ENCODE measurements at regions not wholly inside any gene's neighbourhood (a gene's known extent, or its start where the extent isn't known, plus 50 kb on each side); places are given as distances from the start of the nearest gene placed in this dataset.

DNA sequence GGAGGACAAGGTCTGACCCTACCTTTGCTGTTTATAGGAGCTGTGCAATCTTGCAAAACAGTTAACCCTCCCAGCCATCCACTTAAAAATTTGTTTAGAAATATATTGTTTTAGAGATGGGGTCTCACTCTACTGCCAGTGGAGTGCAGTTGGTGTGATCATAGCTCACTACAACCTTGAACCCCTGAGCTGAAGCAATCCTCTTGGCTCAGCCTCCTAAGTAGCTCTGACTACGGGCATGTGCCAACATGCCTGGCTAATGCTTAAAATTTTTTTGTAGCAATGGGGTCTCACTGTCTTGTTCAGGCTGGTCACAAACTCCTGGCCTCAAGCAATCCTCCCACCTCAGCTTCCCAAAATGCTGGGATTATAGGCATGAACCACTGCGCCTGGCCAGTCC, 120.2 kb upstream of the PJA2 start:
- DNase-seq (ENCODE audit: low spot score): no peak
- H3K4me1 ChIP-seq (ENCODE audit: control insufficient read depth in 4 of 4, insufficient read depth in 4 of 4, low read length in 3 of 4): peaks cover 0 to 16% (median 0%) of the 10 kb centered on the region in 4 donors
- H3K36me3 ChIP-seq (ENCODE audit: control insufficient read depth in 4 of 4, insufficient read depth in 3 of 4, low read depth in 1 of 4, low read length in 3 of 4): no peaks in the 10 kb centered on the region
- TF ChIP-seq TAF1 (conservative IDR thresholded peaks at IDR 0.05) (no peak), YY1 (IDR thresholded peaks at IDR 0.05) (no peak), HNF4G (IDR thresholded peaks at IDR 0.05) (no peak), FOXA2 (IDR thresholded peaks at IDR 0.05) (no peak), HNF4A (conservative IDR thresholded peaks at IDR 0.05) (no peak)
- TF ChIP-seq, protein P1, sequence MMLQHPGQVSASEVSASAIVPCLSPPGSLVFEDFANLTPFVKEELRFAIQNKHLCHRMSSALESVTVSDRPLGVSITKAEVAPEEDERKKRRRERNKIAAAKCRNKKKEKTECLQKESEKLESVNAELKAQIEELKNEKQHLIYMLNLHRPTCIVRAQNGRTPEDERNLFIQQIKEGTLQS (IDR thresholded peaks at IDR 0.05): no peak
- TF ChIP-seq, protein P2, sequence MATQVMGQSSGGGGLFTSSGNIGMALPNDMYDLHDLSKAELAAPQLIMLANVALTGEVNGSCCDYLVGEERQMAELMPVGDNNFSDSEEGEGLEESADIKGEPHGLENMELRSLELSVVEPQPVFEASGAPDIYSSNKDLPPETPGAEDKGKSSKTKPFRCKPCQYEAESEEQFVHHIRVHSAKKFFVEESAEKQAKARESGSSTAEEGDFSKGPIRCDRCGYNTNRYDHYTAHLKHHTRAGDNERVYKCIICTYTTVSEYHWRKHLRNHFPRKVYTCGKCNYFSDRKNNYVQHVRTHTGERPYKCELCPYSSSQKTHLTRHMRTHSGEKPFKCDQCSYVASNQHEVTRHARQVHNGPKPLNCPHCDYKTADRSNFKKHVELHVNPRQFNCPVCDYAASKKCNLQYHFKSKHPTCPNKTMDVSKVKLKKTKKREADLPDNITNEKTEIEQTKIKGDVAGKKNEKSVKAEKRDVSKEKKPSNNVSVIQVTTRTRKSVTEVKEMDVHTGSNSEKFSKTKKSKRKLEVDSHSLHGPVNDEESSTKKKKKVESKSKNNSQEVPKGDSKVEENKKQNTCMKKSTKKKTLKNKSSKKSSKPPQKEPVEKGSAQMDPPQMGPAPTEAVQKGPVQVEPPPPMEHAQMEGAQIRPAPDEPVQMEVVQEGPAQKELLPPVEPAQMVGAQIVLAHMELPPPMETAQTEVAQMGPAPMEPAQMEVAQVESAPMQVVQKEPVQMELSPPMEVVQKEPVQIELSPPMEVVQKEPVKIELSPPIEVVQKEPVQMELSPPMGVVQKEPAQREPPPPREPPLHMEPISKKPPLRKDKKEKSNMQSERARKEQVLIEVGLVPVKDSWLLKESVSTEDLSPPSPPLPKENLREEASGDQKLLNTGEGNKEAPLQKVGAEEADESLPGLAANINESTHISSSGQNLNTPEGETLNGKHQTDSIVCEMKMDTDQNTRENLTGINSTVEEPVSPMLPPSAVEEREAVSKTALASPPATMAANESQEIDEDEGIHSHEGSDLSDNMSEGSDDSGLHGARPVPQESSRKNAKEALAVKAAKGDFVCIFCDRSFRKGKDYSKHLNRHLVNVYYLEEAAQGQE (IDR thresholded peaks at IDR 0.05): no peak
- H3K27me3 ChIP-seq (ENCODE audit: control insufficient read depth in 4 of 4, insufficient read depth in 4 of 4, low read length in 3 of 4): no peaks in the 10 kb centered on the region
- 69% methylated on average over 2 of the region's 2 CpGs for WGBS
- H3K4me3 ChIP-seq (ENCODE audit: low read depth in 1 of 3, low read length in 3 of 3): no peak overlapping the region
- H3K27ac ChIP-seq (ENCODE audit: low read depth in 1 of 2, low read length in 2 of 2): no peak overlapping the region
- no peak overlapping the region for H3K9ac ChIP-seq (ENCODE audit: low read depth in 1 of 2, low read length in 2 of 2)
- no peaks in the 10 kb centered on the region for H3K9me3 ChIP-seq (ENCODE audit: control insufficient read depth in 4 of 4, low read length in 3 of 4)

DNA sequence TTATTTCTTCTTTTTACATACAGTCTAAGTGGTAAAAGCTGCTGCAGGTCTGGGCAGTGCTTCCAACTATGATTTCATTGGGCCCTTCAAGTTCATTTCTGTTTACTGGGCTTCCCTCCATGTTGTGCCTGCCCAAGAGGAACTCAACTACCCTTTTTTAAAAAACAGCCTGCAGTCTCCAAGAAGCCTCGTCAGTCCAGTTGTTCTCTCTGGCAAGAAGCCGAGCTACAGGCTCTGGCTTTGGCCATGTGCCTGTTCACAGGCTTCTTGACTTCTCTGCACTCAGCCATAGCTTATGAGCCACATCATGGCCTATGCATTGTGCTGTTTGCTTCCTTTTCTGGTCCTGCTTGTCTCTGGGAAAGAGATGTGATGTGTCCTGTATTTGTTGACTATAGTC, 119.7 kb upstream of the PJA2 start:
- no peak overlapping the region for H3K4me3 ChIP-seq (ENCODE audit: low read depth in 1 of 3, low read length in 3 of 3)
- TF ChIP-seq YY1 (IDR thresholded peaks at IDR 0.05): no peak
- no peak for TF ChIP-seq JUND (IDR thresholded peaks at IDR 0.05)
- TF ChIP-seq, protein P3, sequence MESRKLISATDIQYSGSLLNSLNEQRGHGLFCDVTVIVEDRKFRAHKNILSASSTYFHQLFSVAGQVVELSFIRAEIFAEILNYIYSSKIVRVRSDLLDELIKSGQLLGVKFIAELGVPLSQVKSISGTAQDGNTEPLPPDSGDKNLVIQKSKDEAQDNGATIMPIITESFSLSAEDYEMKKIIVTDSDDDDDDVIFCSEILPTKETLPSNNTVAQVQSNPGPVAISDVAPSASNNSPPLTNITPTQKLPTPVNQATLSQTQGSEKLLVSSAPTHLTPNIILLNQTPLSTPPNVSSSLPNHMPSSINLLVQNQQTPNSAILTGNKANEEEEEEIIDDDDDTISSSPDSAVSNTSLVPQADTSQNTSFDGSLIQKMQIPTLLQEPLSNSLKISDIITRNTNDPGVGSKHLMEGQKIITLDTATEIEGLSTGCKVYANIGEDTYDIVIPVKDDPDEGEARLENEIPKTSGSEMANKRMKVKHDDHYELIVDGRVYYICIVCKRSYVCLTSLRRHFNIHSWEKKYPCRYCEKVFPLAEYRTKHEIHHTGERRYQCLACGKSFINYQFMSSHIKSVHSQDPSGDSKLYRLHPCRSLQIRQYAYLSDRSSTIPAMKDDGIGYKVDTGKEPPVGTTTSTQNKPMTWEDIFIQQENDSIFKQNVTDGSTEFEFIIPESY (IDR thresholded peaks at IDR 0.05): no peak
- no peak for TF ChIP-seq FOXA2 (IDR thresholded peaks at IDR 0.05)
- no peak for TF ChIP-seq GABPA (IDR thresholded peaks at IDR 0.05 in 1 of 2, conservative IDR thresholded peaks at IDR 0.05 in 1 of 2)
- no peak for TF ChIP-seq HNF4G (IDR thresholded peaks at IDR 0.05)
- H3K9me3 ChIP-seq (ENCODE audit: control insufficient read depth in 4 of 4, low read length in 3 of 4): no peaks in the 10 kb centered on the region
- WGBS: 62% methylated on average over 2 of the region's 2 CpGs
- H3K27ac ChIP-seq (ENCODE audit: low read depth in 1 of 2, low read length in 2 of 2): no peak overlapping the region
- no peaks in the 10 kb centered on the region for H3K36me3 ChIP-seq (ENCODE audit: control insufficient read depth in 4 of 4, insufficient read depth in 3 of 4, low read depth in 1 of 4, low read length in 3 of 4)
- no peaks in the 10 kb centered on the region for H3K27me3 ChIP-seq (ENCODE audit: control insufficient read depth in 4 of 4, insufficient read depth in 4 of 4, low read length in 3 of 4)
- DNase-seq (ENCODE audit: low spot score): no peak
- no peak overlapping the region for H3K9ac ChIP-seq (ENCODE audit: low read depth in 1 of 2, low read length in 2 of 2)
- H3K4me1 ChIP-seq (ENCODE audit: control insufficient read depth in 4 of 4, insufficient read depth in 4 of 4, low read length in 3 of 4): peaks cover 0 to 16% (median 0%) of the 10 kb centered on the region in 4 donors

DNA sequence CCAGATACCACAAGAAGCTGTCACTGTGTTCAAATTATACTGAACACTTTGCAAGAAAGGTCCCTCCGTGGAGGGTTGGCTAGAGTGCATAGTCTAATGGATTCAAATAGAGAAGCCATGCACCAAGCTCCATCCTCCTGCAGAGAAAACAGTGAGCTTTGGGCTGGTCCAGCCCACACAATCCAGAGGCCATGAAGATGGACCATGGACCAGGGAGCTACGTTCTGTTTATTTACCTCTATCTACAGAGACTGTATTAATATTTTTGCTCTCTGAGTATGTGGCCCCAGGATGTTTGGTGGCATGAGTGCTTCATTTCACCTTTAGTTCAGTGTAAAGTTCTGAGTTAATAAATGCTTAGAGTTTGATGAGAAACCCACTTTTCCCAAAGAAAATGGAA, 114.8 kb upstream of the PJA2 start:
- Histone ChIP-seq H3K4me3 (ENCODE audit: low read depth in 1 of 3, low read length in 3 of 3) (no peak overlapping the region), H3K36me3 (ENCODE audit: control insufficient read depth in 4 of 4, insufficient read depth in 3 of 4, low read depth in 1 of 4, low read length in 3 of 4) (no peaks in the 10 kb centered on the region), H3K27ac (ENCODE audit: low read depth in 1 of 2, low read length in 2 of 2) (no peak overlapping the region), H3K4me1 (ENCODE audit: control insufficient read depth in 4 of 4, insufficient read depth in 4 of 4, low read length in 3 of 4) (peaks cover 0 to under 1% (median 0%) of the 10 kb centered on the region in 4 donors), H3K27me3 (ENCODE audit: control insufficient read depth in 4 of 4, insufficient read depth in 4 of 4, low read length in 3 of 4) (no peaks in the 10 kb centered on the region), H3K9ac (ENCODE audit: low read depth in 1 of 2, low read length in 2 of 2) (no peak overlapping the region), H3K9me3 (ENCODE audit: control insufficient read depth in 4 of 4, low read length in 3 of 4) (peaks cover 0 to 7% (median 6%) of the 10 kb centered on the region in 4 donors)
- TF ChIP-seq, protein P2 (IDR thresholded peaks at IDR 0.05): no peak
- TF ChIP-seq FOXA1 (IDR thresholded peaks at IDR 0.05) (no peak), YY1 (IDR thresholded peaks at IDR 0.05) (no peak)
- TF ChIP-seq, protein P4, sequence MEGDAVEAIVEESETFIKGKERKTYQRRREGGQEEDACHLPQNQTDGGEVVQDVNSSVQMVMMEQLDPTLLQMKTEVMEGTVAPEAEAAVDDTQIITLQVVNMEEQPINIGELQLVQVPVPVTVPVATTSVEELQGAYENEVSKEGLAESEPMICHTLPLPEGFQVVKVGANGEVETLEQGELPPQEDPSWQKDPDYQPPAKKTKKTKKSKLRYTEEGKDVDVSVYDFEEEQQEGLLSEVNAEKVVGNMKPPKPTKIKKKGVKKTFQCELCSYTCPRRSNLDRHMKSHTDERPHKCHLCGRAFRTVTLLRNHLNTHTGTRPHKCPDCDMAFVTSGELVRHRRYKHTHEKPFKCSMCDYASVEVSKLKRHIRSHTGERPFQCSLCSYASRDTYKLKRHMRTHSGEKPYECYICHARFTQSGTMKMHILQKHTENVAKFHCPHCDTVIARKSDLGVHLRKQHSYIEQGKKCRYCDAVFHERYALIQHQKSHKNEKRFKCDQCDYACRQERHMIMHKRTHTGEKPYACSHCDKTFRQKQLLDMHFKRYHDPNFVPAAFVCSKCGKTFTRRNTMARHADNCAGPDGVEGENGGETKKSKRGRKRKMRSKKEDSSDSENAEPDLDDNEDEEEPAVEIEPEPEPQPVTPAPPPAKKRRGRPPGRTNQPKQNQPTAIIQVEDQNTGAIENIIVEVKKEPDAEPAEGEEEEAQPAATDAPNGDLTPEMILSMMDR (IDR thresholded peaks at IDR 0.05; ENCODE audit: low read depth, low read length, missing input control): no peak
- WGBS: 74% methylated on average over 2 of the region's 2 CpGs
- no peak for DNase-seq (ENCODE audit: low spot score)
